ENCODE measurements at regions not wholly inside any gene's neighbourhood (a gene's known extent, or its start where the extent isn't known, plus 50 kb on each side); places are given as distances from the start of the nearest gene placed in this dataset.

DNA sequence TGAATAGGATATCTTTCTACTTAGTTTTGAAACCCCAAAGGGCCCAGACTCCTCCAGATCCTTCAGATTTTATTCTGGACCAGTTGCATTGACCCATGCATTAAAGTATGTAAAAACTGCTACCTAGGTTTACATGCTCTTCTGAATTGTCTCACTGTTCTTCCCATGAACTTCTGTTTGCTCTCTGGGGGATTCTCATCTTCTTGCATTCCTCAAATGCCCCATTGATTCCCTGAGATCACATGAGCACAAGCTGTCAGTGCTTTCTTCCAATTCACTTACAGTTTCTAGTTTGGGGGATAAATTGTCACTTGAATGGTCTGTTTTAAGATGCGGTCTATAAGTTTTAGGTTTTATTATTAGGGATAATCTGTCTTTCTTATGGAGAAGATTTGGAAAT is 188.9 kb upstream of the KIF2B start:
- TF ChIP-seq ZNF610 (tag by site-specific recombination; IDR thresholded peaks at IDR 0.05; ENCODE audit: borderline replicate concordance) (no peak), ZNF366 (tag by site-specific recombination; conservative IDR thresholded peaks at IDR 0.05) (no peak), ZBTB7A (tag by site-specific recombination; IDR thresholded peaks at IDR 0.05; ENCODE audit: low read depth) (no peak), ZNF133 (tag by site-specific recombination; IDR thresholded peaks at IDR 0.05) (no peak), ZNF555 (tag by site-specific recombination; conservative IDR thresholded peaks at IDR 0.05) (no peak), ZEB2 (tag by site-specific recombination; IDR thresholded peaks at IDR 0.05) (no peak)
- ChIA-PET CTCF (no interaction called here), POLR2A (no interaction called here)
- Histone ChIP-seq H3K36me3 (ENCODE audit: control insufficient read depth in 2 of 2, insufficient read depth in 1 of 2, low read length in 2 of 2) (no peaks in the 10 kb centered on the region), H3K4me3 (ENCODE audit: low read depth, low read length) (no peak overlapping the region), H3K9me3 (ENCODE audit: control insufficient read depth, insufficient read depth, low read depth, low read length) (no peaks in the 10 kb centered on the region), H3K27ac (ENCODE audit: extremely low read depth, low read depth, low read length) (no peak overlapping the region), H3K4me1 (ENCODE audit: control insufficient read depth, insufficient read depth, low read length) (no peaks in the 10 kb centered on the region)

DNA sequence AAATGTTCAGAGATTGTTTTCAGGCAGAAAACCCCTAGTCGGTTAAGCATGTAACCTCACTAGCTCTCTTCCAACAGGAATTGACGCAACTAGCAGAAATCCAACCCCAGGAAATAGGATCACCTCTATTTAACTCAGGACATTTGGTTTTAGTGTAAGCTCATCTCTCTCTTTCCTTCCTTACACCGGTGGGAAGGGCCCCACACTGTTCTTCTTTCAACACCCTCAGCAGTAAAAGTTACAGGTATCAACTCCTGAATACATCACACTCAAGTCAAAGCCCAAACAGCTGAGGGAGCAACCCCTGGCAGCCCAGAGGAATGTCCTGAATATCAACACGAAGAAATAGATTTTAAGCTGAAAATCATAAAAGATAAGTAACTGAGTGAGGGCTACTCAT is 191.2 kb upstream of the KIF2B start:
- CTCF ChIA-PET: interaction anchor here (0.6 to 0.7 kb wide), 2 partner anchors 30 to 381 kb away, joined by 3 to 4 read pairs; no protein-coding TSS in a partner anchor
- no peaks in the 10 kb centered on the region for H3K4me1 ChIP-seq (ENCODE audit: control insufficient read depth, insufficient read depth, low read length)

More for the DNA sequence above, 191.2 kb upstream of the KIF2B start:
- Histone ChIP-seq H3K36me3 (ENCODE audit: control insufficient read depth in 2 of 2, insufficient read depth in 1 of 2, low read length in 2 of 2) (no peaks in the 10 kb centered on the region), H3K27ac (ENCODE audit: extremely low read depth, low read depth, low read length) (no peak overlapping the region), H3K4me3 (ENCODE audit: low read depth, low read length) (no peak overlapping the region), H3K9me3 (ENCODE audit: control insufficient read depth, insufficient read depth, low read depth, low read length) (no peaks in the 10 kb centered on the region)
- TF ChIP-seq ZNF157 (tag by site-specific recombination; IDR thresholded peaks at IDR 0.05): no peak
- TF ChIP-seq ZNF660 (tag by site-specific recombination; IDR thresholded peaks at IDR 0.05): no peak
- no peak for TF ChIP-seq ZNF510 (tag by site-specific recombination; IDR thresholded peaks at IDR 0.05; ENCODE audit: insufficient replicate concordance)
- TF ChIP-seq, protein P1, sequence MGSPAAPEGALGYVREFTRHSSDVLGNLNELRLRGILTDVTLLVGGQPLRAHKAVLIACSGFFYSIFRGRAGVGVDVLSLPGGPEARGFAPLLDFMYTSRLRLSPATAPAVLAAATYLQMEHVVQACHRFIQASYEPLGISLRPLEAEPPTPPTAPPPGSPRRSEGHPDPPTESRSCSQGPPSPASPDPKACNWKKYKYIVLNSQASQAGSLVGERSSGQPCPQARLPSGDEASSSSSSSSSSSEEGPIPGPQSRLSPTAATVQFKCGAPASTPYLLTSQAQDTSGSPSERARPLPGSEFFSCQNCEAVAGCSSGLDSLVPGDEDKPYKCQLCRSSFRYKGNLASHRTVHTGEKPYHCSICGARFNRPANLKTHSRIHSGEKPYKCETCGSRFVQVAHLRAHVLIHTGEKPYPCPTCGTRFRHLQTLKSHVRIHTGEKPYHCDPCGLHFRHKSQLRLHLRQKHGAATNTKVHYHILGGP (tag by site-specific recombination; IDR thresholded peaks at IDR 0.05): no peak
- TF ChIP-seq, protein P2, sequence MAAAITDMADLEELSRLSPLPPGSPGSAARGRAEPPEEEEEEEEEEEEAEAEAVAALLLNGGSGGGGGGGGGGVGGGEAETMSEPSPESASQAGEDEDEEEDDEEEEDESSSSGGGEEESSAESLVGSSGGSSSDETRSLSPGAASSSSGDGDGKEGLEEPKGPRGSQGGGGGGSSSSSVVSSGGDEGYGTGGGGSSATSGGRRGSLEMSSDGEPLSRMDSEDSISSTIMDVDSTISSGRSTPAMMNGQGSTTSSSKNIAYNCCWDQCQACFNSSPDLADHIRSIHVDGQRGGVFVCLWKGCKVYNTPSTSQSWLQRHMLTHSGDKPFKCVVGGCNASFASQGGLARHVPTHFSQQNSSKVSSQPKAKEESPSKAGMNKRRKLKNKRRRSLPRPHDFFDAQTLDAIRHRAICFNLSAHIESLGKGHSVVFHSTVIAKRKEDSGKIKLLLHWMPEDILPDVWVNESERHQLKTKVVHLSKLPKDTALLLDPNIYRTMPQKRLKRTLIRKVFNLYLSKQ (tag by site-specific recombination; IDR thresholded peaks at IDR 0.05; ENCODE audit: borderline replicate concordance): no peak
- TF ChIP-seq ZNF404 (tag by site-specific recombination; IDR thresholded peaks at IDR 0.05): no peak
- TF ChIP-seq, protein P3, sequence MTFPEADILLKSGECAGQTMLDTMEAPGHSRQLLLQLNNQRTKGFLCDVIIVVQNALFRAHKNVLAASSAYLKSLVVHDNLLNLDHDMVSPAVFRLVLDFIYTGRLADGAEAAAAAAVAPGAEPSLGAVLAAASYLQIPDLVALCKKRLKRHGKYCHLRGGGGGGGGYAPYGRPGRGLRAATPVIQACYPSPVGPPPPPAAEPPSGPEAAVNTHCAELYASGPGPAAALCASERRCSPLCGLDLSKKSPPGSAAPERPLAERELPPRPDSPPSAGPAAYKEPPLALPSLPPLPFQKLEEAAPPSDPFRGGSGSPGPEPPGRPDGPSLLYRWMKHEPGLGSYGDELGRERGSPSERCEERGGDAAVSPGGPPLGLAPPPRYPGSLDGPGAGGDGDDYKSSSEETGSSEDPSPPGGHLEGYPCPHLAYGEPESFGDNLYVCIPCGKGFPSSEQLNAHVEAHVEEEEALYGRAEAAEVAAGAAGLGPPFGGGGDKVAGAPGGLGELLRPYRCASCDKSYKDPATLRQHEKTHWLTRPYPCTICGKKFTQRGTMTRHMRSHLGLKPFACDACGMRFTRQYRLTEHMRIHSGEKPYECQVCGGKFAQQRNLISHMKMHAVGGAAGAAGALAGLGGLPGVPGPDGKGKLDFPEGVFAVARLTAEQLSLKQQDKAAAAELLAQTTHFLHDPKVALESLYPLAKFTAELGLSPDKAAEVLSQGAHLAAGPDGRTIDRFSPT (tag by site-specific recombination; IDR thresholded peaks at IDR 0.05): no peak
- no peak for TF ChIP-seq SALL2 (tag by site-specific recombination; IDR thresholded peaks at IDR 0.05; ENCODE audit: borderline replicate concordance)
- TF ChIP-seq ZNF561 (tag by site-specific recombination; IDR thresholded peaks at IDR 0.05; ENCODE audit: borderline replicate concordance): no peak
- TF ChIP-seq ZNF416 (tag by site-specific recombination; IDR thresholded peaks at IDR 0.05): no peak
- no peak for TF ChIP-seq ZNF341 (tag by site-specific recombination; IDR thresholded peaks at IDR 0.05; ENCODE audit: low read depth)
- no peak for TF ChIP-seq ZNF777 (tag by site-specific recombination; IDR thresholded peaks at IDR 0.05; ENCODE audit: borderline replicate concordance)
- TF ChIP-seq, protein P4, sequence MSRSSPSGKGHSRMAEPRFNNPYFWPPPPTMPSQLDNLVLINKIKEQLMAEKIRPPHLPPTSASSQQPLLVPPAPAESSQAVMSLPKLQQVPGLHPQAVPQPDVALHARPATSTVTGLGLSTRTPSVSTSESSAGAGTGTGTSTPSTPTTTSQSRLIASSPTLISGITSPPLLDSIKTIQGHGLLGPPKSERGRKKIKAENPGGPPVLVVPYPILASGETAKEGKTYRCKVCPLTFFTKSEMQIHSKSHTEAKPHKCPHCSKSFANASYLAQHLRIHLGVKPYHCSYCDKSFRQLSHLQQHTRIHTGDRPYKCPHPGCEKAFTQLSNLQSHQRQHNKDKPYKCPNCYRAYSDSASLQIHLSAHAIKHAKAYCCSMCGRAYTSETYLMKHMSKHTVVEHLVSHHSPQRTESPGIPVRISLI (tag by site-specific recombination; IDR thresholded peaks at IDR 0.05): no peak
- no peak for TF ChIP-seq FEZF1 (tag by site-specific recombination; IDR thresholded peaks at IDR 0.05)
- no peak for TF ChIP-seq ZNF610 (tag by site-specific recombination; IDR thresholded peaks at IDR 0.05; ENCODE audit: borderline replicate concordance)
- POLR2A ChIA-PET: no interaction called here
